ENCODE measurements at regions not wholly inside any gene's neighbourhood (a gene's known extent, or its start where the extent isn't known, plus 50 kb on each side); places are given as distances from the start of the nearest gene placed in this dataset.

- ATAC-seq (replicated peaks in 1 of 4) (no peak), DNase-seq (no peak)
Measured at GRCh38 chr22:48693377-48694135, 1134.1 kb downstream of the BRD1 start.

DNA sequence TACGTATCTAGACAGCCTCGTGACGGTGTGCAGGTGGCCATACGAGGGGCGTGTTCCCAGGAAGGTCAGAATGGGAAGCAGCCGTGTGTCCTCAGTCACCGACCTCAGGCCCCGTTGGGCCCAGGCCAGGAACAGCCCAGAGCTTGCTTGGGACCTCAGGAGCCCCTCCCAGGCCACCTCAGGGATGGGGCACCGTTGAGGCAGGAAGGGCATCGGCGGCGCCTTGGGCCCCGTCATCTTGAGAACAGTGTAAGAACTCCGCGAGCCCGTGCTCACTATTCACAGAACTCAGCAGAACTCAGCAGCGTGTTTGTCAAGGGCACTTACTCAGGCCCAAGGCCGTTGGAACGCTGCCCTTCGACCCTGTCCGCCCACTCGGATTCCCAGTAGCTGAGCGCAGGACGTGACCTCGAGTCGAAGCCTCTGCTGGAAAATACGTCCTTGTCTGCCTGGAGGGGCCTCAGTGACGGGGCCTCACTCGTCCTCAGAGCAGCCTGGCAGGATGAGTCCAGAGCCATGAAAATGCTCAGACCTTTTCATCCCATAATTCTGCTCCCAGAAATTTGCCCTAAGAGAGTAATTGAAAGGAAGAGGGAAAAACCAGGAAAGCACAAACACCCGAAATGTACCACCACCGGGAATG, 1134.8 kb downstream of the BRD1 start:
- no peaks in the 10 kb centered on the region for H3K36me3 Mint-ChIP-seq
- CTCF ChIA-PET: no interaction called here
- H3K27ac Mint-ChIP-seq: no peak overlapping the region
- no peaks in the 10 kb centered on the region for H3K9me3 Mint-ChIP-seq
- 85% methylated on average over 28 of the region's 31 CpGs for WGBS (ENCODE audit: insufficient coverage)
- Histone ChIP-seq H3K9me3 (no peaks in the 10 kb centered on the region), H3K27ac (ENCODE audit: low read length) (no peak overlapping the region), H3K4me3 (ENCODE audit: control insufficient read depth in 1 of 2, extremely low read depth in 1 of 2, low read length in 1 of 2) (no peak overlapping the region), H3K27me3 (replicated peaks in 1 of 2; ENCODE audit: control insufficient read depth in 2 of 2, extremely low read depth in 1 of 2, insufficient read depth in 2 of 2, low read length in 1 of 2) (peaks cover 0 to 5% of the 10 kb centered on the region in 2 experiments), H3K4me1 (ENCODE audit: control insufficient read depth in 1 of 2, extremely low read depth in 1 of 2, insufficient read depth in 2 of 2, low read length in 2 of 2) (no peaks in the 10 kb centered on the region), H3K36me3 (ENCODE audit: control insufficient read depth in 2 of 2, extremely low read depth in 1 of 2, insufficient read depth in 1 of 2, low read length in 1 of 2) (no peaks in the 10 kb centered on the region)
- H3K4me3 Mint-ChIP-seq: no peak overlapping the region
- DNase-seq (no peak), ATAC-seq (replicated peaks in 1 of 4) (no peak)
- POLR2A ChIA-PET: no interaction called here
- H3K27me3 Mint-ChIP-seq: no peaks in the 10 kb centered on the region
- H3K4me1 Mint-ChIP-seq: no peaks in the 10 kb centered on the region

More at GRCh38 chr22:48693377-48694135, 1134.1 kb downstream of the BRD1 start:
- WGBS (ENCODE audit: insufficient coverage): 86% methylated on average over 23 of the region's 26 CpGs
- CTCF ChIA-PET: no interaction called here
- Mint-ChIP-seq H3K4me1 (no peaks in the 10 kb centered on the region), H3K36me3 (no peaks in the 10 kb centered on the region), H3K9me3 (no peaks in the 10 kb centered on the region), H3K4me3 (no peak overlapping the region), H3K27me3 (no peaks in the 10 kb centered on the region), H3K27ac (no peak overlapping the region)
- Histone ChIP-seq H3K27me3 (replicated peaks in 1 of 2; ENCODE audit: control insufficient read depth in 2 of 2, extremely low read depth in 1 of 2, insufficient read depth in 2 of 2, low read length in 1 of 2) (peaks cover 0 to 3% of the 10 kb centered on the region in 2 experiments), H3K9me3 (no peaks in the 10 kb centered on the region), H3K4me3 (ENCODE audit: control insufficient read depth in 1 of 2, extremely low read depth in 1 of 2, low read length in 1 of 2) (no peak overlapping the region), H3K36me3 (ENCODE audit: control insufficient read depth in 2 of 2, extremely low read depth in 1 of 2, insufficient read depth in 1 of 2, low read length in 1 of 2) (no peaks in the 10 kb centered on the region), H3K4me1 (ENCODE audit: control insufficient read depth in 1 of 2, extremely low read depth in 1 of 2, insufficient read depth in 2 of 2, low read length in 2 of 2) (no peaks in the 10 kb centered on the region), H3K27ac (ENCODE audit: low read length) (no peak overlapping the region)
- POLR2A ChIA-PET: no interaction called here

- Histone ChIP-seq H3K4me1 (ENCODE audit: control insufficient read depth in 1 of 2, extremely low read depth in 1 of 2, insufficient read depth in 2 of 2, low read length in 2 of 2) (no peaks in the 10 kb centered on the region), H3K27ac (ENCODE audit: low read length) (no peak overlapping the region), H3K27me3 (replicated peaks in 1 of 2; ENCODE audit: control insufficient read depth in 2 of 2, extremely low read depth in 1 of 2, insufficient read depth in 2 of 2, low read length in 1 of 2) (peaks cover 0 to 5% of the 10 kb centered on the region in 2 experiments), H3K36me3 (ENCODE audit: control insufficient read depth in 2 of 2, extremely low read depth in 1 of 2, insufficient read depth in 1 of 2, low read length in 1 of 2) (no peaks in the 10 kb centered on the region), H3K4me3 (ENCODE audit: control insufficient read depth in 1 of 2, extremely low read depth in 1 of 2, low read length in 1 of 2) (no peak overlapping the region), H3K9me3 (no peaks in the 10 kb centered on the region)
- WGBS (ENCODE audit: insufficient coverage): 85% methylated on average over 21 of the region's 21 CpGs
- peaks cover 0 to 5% (median 0%) of the 10 kb centered on the region in 3 donors for H3K9me3 Mint-ChIP-seq
- DNase-seq: no peak
- no peak for ATAC-seq (replicated peaks in 1 of 4)
- H3K27ac Mint-ChIP-seq: no peak overlapping the region
- CTCF ChIA-PET: no interaction called here
- POLR2A ChIA-PET: no interaction called here
- no peak overlapping the region for H3K4me3 Mint-ChIP-seq
- peaks cover 0 to 4% of the 10 kb centered on the region in 2 donors for H3K27me3 Mint-ChIP-seq
- H3K36me3 Mint-ChIP-seq: no peaks in the 10 kb centered on the region
- H3K4me1 Mint-ChIP-seq: no peaks in the 10 kb centered on the region
Measured at GRCh38 chr22:48691431-48691851, 1136.2 kb downstream of the BRD1 start.

- WGBS (ENCODE audit: insufficient coverage): 69% methylated on average over 21 of the region's 24 CpGs
- Histone ChIP-seq H3K36me3 (ENCODE audit: control insufficient read depth in 2 of 2, extremely low read depth in 1 of 2, insufficient read depth in 1 of 2, low read length in 1 of 2) (no peaks in the 10 kb centered on the region), H3K4me3 (ENCODE audit: control insufficient read depth in 1 of 2, extremely low read depth in 1 of 2, low read length in 1 of 2) (no peak overlapping the region), H3K27me3 (replicated peaks in 1 of 2; ENCODE audit: control insufficient read depth in 2 of 2, extremely low read depth in 1 of 2, insufficient read depth in 2 of 2, low read length in 1 of 2) (peaks cover 0 to 5% of the 10 kb centered on the region in 2 experiments), H3K9me3 (no peaks in the 10 kb centered on the region), H3K27ac (ENCODE audit: low read length) (no peak overlapping the region), H3K4me1 (ENCODE audit: control insufficient read depth in 1 of 2, extremely low read depth in 1 of 2, insufficient read depth in 2 of 2, low read length in 2 of 2) (no peaks in the 10 kb centered on the region)
- DNase-seq: no peak
- peaks cover 0 to 5% (median 0%) of the 10 kb centered on the region in 3 donors for H3K9me3 Mint-ChIP-seq
- H3K27ac Mint-ChIP-seq: no peak overlapping the region
- POLR2A ChIA-PET: no interaction called here
- ATAC-seq (replicated peaks in 1 of 4): no peak
- H3K27me3 Mint-ChIP-seq: peaks cover 0 to 4% of the 10 kb centered on the region in 2 donors
- H3K36me3 Mint-ChIP-seq: no peaks in the 10 kb centered on the region
- CTCF ChIA-PET: interaction anchor here in 1 of 2 donors (0.6 kb wide), 1 partner anchor 335 kb away, joined by 6 read pairs; no protein-coding TSS in a partner anchor
- H3K4me3 Mint-ChIP-seq: no peak overlapping the region
- H3K4me1 Mint-ChIP-seq: no peaks in the 10 kb centered on the region
Measured at GRCh38 chr22:48690583-48691317, 1136.9 kb downstream of the BRD1 start.

DNA sequence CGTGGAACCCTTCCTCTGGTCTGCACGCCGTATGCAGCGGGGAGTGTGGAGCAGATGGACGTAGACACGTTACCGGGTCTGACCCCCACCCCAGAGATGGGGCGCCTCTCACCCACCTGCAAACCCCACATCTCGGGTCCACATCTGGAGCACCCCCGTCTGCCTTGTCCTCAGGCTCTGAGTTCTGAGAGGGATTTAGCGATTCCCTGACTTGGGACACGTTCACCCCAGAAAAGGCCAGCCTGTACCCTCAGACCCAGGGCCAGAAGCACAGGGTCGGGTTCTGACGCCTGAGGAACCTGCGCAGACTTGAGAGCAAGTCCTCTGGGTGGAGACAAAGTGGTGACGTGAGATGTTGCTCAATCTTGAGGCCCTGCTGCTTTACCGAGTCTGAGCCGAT, 1138.5 kb downstream of the BRD1 start:
- no peak for ATAC-seq (replicated peaks in 1 of 4)
- ChIA-PET POLR2A (interaction anchor here in 1 of 2 donors (0.7 kb wide), 1 partner anchor 59 kb away, joined by 4 read pairs; no protein-coding TSS in a partner anchor), CTCF (no interaction called here)
- no peaks in the 10 kb centered on the region for H3K9me3 ChIP-seq
- no peak overlapping the region for H3K4me3 ChIP-seq (ENCODE audit: control insufficient read depth in 1 of 2, extremely low read depth in 1 of 2, low read length in 1 of 2)
- peaks cover 0 to 4% of the 10 kb centered on the region in 2 donors for H3K27me3 Mint-ChIP-seq
- H3K27ac ChIP-seq (ENCODE audit: low read length): no peak overlapping the region
- WGBS (ENCODE audit: insufficient coverage): 77% methylated on average over 6 of the region's 18 CpGs
- no peak overlapping the region for H3K27ac Mint-ChIP-seq
- no peaks in the 10 kb centered on the region for H3K36me3 ChIP-seq (ENCODE audit: control insufficient read depth in 2 of 2, extremely low read depth in 1 of 2, insufficient read depth in 1 of 2, low read length in 1 of 2)
- H3K4me1 Mint-ChIP-seq: no peaks in the 10 kb centered on the region
- peaks cover 0 to 5% (median 0%) of the 10 kb centered on the region in 3 donors for H3K9me3 Mint-ChIP-seq
- no peak overlapping the region for H3K4me3 Mint-ChIP-seq
- no peaks in the 10 kb centered on the region for H3K4me1 ChIP-seq (ENCODE audit: control insufficient read depth in 1 of 2, extremely low read depth in 1 of 2, insufficient read depth in 2 of 2, low read length in 2 of 2)
- H3K36me3 Mint-ChIP-seq: no peaks in the 10 kb centered on the region
- no peak for DNase-seq
- peaks cover 0 to 5% of the 10 kb centered on the region in 2 experiments for H3K27me3 ChIP-seq (replicated peaks in 1 of 2; ENCODE audit: control insufficient read depth in 2 of 2, extremely low read depth in 1 of 2, insufficient read depth in 2 of 2, low read length in 1 of 2)

GRCh38 chr22:48688366-48688765, 1139.3 kb downstream of the BRD1 start:
- no peak overlapping the region for H3K4me3 ChIP-seq (ENCODE audit: control insufficient read depth in 1 of 2, extremely low read depth in 1 of 2, low read length in 1 of 2)
- Mint-ChIP-seq H3K27ac (no peak overlapping the region), H3K36me3 (no peaks in the 10 kb centered on the region), H3K9me3 (peaks cover 0 to 5% (median 0%) of the 10 kb centered on the region in 3 donors), H3K4me1 (no peaks in the 10 kb centered on the region), H3K4me3 (no peak overlapping the region), H3K27me3 (peaks cover 0 to 4% of the 10 kb centered on the region in 2 donors)
- no peak overlapping the region for H3K27ac ChIP-seq (ENCODE audit: low read length)
- DNase-seq (no peak), ATAC-seq (replicated peaks in 1 of 4) (no peak)
- H3K27me3 ChIP-seq (replicated peaks in 1 of 2; ENCODE audit: control insufficient read depth in 2 of 2, extremely low read depth in 1 of 2, insufficient read depth in 2 of 2, low read length in 1 of 2): peaks cover 0 to 5% of the 10 kb centered on the region in 2 experiments
- no peaks in the 10 kb centered on the region for H3K36me3 ChIP-seq (ENCODE audit: control insufficient read depth in 2 of 2, extremely low read depth in 1 of 2, insufficient read depth in 1 of 2, low read length in 1 of 2)
- 92% methylated on average over 4 of the region's 4 CpGs for WGBS (ENCODE audit: insufficient coverage)
- ChIA-PET CTCF (no interaction called here), POLR2A (no interaction called here)
- no peaks in the 10 kb centered on the region for H3K4me1 ChIP-seq (ENCODE audit: control insufficient read depth in 1 of 2, extremely low read depth in 1 of 2, insufficient read depth in 2 of 2, low read length in 2 of 2)
- H3K9me3 ChIP-seq: no peaks in the 10 kb centered on the region

Measured in T-cell (primary cell).